Endothelial cell of umbilical vein (primary cell): ENCODE measurements at regions not wholly inside any gene's neighbourhood (a gene's known extent, or its start where the extent isn't known, plus 50 kb on each side); places are given as distances from the start of the nearest gene placed in this dataset.
"Not testable (repeated sequence)": the region's sequence is repeated elsewhere in the genome, so short reads cannot be mapped to it uniquely, and the experiment has no call there.

Experiments used
- BruUV-seq: library from RNA; stranded (reverse); fragments of 400-500 nt; replicated peaks from 2 replicates; lab custom pipeline; 2021; lab: Mats Ljungman, UMichigan
- CTCF ChIA-PET: fragments of 300-600, 350-600 bp; sonication (Branson Sonifier 250); formaldehyde crosslinking; loops from one replicate; lab custom pipeline; 2021; ENCODE audit warnings: antibody characterized with exemption, inconsistent platforms; lab: Charles Lee
- POLR2A ChIA-PET: fragments of 300-600, 350-600 bp; sonication (Branson Sonifier 250); formaldehyde crosslinking; loops from one replicate; lab custom pipeline; 2021; ENCODE audit warnings: antibody characterized with exemption, inconsistent platforms; lab: Charles Lee
- DNase-seq: peaks from one replicate; pipeline ENCODE4 v3.0.0-alpha.2; 2011; ENCODE audit warnings: low read depth, low spot score
- FAIRE-seq: peaks from 2 replicates; lab custom pipeline; 2011; peaks lifted over from hg19 to GRCh38; lab: Jason Lieb, UNC
- H2AFZ ChIP-seq: 2 replicates; pipeline ENCODE4 v1.6.0; 2012; ENCODE audit warnings: low read depth, low read length, control low read depth, inconsistent platforms
- H3K27ac ChIP-seq: 2 replicates; pipeline ENCODE4 v1.5.1; 2011; ENCODE audit warnings: low read depth, mild to moderate bottlenecking, control low read depth, low read length, moderate library complexity; ENCODE audit not compliant: insufficient read depth
- H3K27me3 ChIP-seq, 2 experiments: 2 replicates each; pipeline versions ENCODE4 v1.6.0 to v1.6.1; 2011; ENCODE audit warnings: low read length in 2 of 2, mixed read lengths in 1 of 2; ENCODE audit not compliant: control insufficient read depth in 2 of 2, insufficient read depth in 2 of 2
- H3K36me3 ChIP-seq, 2 experiments: 2 replicates in 1 of 2; 3 replicates in 1 of 2; pipeline ENCODE4 v1.5.1; 2011; ENCODE audit warnings: low read length in 2 of 2, mild to moderate bottlenecking in 1 of 2, moderate library complexity in 1 of 2; ENCODE audit not compliant: control insufficient read depth in 2 of 2, insufficient read depth in 2 of 2; ENCODE audit errors: extremely low read depth in 1 of 2
- H3K4me1 ChIP-seq: 3 replicates; pipeline ENCODE4 v1.5.1; 2011; ENCODE audit warnings: mild to moderate bottlenecking, low read length; ENCODE audit not compliant: control insufficient read depth, insufficient read depth; ENCODE audit errors: extremely low read depth
- H3K4me2 ChIP-seq: 2 replicates; pipeline ENCODE4 v1.6.1; 2011; ENCODE audit warnings: low read length, control low read depth, mixed read lengths; ENCODE audit not compliant: insufficient read depth
- H3K4me3 ChIP-seq, 3 experiments: fragments of 200-600 bp in 1 of 3; sonication (generic), shearing (Covaris generic) in 1 of 3; replicated peaks in 1 of 3; 2 replicates each; pipeline ENCODE4 v1.5.1; 2011 to 2016; ENCODE audit warnings: control low read depth in 3 of 3, low read length in 3 of 3, mild to moderate bottlenecking in 2 of 3, inconsistent platforms in 1 of 3, low read depth in 1 of 3, moderate library complexity in 1 of 3; ENCODE audit not compliant: insufficient read depth in 1 of 3
- H3K79me2 ChIP-seq: 2 replicates; pipeline ENCODE4 v1.6.0; 2012; ENCODE audit warnings: low read length, inconsistent platforms; ENCODE audit not compliant: control insufficient read depth, insufficient read depth
- H3K9ac ChIP-seq: replicated peaks from 2 replicates; pipeline ENCODE3; 2011; ENCODE audit warnings: low read length, control low read depth; ENCODE audit not compliant: insufficient read depth; ENCODE audit errors: extremely low read depth
- H3K9me1 ChIP-seq: replicated peaks from 3 replicates; pipeline ENCODE4 v1.6.0; 2011; ENCODE audit warnings: mild to moderate bottlenecking, low read length; ENCODE audit not compliant: control insufficient read depth, insufficient read depth; ENCODE audit errors: extremely low read depth
- H3K9me3 ChIP-seq: replicated peaks from 2 replicates; pipeline ENCODE4 v1.5.1; 2012; ENCODE audit warnings: low read length, inconsistent platforms; ENCODE audit not compliant: control insufficient read depth, insufficient read depth
- H4K20me1 ChIP-seq: replicated peaks from 2 replicates; pipeline ENCODE3; 2011; ENCODE audit warnings: mild to moderate bottlenecking, low read length; ENCODE audit not compliant: control insufficient read depth, insufficient read depth; ENCODE audit errors: extremely low read depth
- CTCF ChIP-seq, 2 donors: IDR thresholded peaks; 1 replicate in 1 of 2; 2 replicates in 1 of 2; pipeline ENCODE4 v1.5.1; 2011; ENCODE audit warnings: low read length in 2 of 2, mild to moderate bottlenecking in 2 of 2, moderate library complexity in 2 of 2, control low read depth in 1 of 2, inconsistent platforms in 1 of 2, low read depth in 1 of 2; ENCODE audit not compliant: insufficient read depth in 1 of 2; ENCODE audit errors: extremely low read depth in 1 of 2
- EZH2 ChIP-seq: IDR thresholded peaks from 2 replicates; pipeline ENCODE4 v1.6.1; 2012; ENCODE audit warnings: borderline replicate concordance, low read depth, mild to moderate bottlenecking, moderate library complexity, low read length, inconsistent platforms; ENCODE audit not compliant: severe bottlenecking
- FOS ChIP-seq: IDR thresholded peaks from 2 replicates; pipeline ENCODE4 v1.6.1; 2011; ENCODE audit warnings: mild to moderate bottlenecking, low read length, moderate library complexity, borderline replicate concordance; ENCODE audit not compliant: insufficient read depth
- GATA2 ChIP-seq: IDR thresholded peaks from 2 replicates; pipeline ENCODE4 v1.7.0; 2011; ENCODE audit warnings: low read depth, mild to moderate bottlenecking, moderate library complexity, mixed read lengths, low read length; ENCODE audit not compliant: insufficient read length, insufficient read depth
- JUN ChIP-seq: IDR thresholded peaks from 2 replicates; pipeline ENCODE4 v1.6.1; 2011; ENCODE audit warnings: borderline replicate concordance, low read depth; ENCODE audit not compliant: insufficient read length, insufficient read depth
- MYC ChIP-seq: IDR thresholded peaks from one replicate; pipeline ENCODE4 v1.6.1; 2011; ENCODE audit warnings: mild to moderate bottlenecking, low read depth, low read length
- POLR2A ChIP-seq: IDR thresholded peaks from 2 replicates; pipeline ENCODE4 v1.6.1; 2012; ENCODE audit warnings: low read depth, mild to moderate bottlenecking, control low read depth, low read length
- POLR2AphosphoS5 ChIP-seq: IDR thresholded peaks from 2 replicates; pipeline ENCODE4 v1.6.1; 2012; ENCODE audit warnings: low read depth, mild to moderate bottlenecking, control low read depth, low read length, moderate library complexity; ENCODE audit not compliant: insufficient read depth
- dilution Hi-C: fragments of 300-500 bp; cut with MboI; formaldehyde crosslinking; loops from one replicate; pipeline ENCODE4 v1.15.0; 2019; ENCODE audit warnings: low sequenced_read_pairs; ENCODE audit not compliant: extremely low pct_ligation_motif_present
- intact Hi-C: fragments of 100-400 bp; cut with micrococcal nuclease; formaldehyde crosslinking; loops from one replicate; pipeline ENCODE4 v1.10.0; 2022
- TF ChIP-seq, protein P1 (sequence below): IDR thresholded peaks from 2 replicates; pipeline ENCODE4 v1.6.1; 2011; ENCODE audit not compliant: insufficient read depth, insufficient read length

DNA sequence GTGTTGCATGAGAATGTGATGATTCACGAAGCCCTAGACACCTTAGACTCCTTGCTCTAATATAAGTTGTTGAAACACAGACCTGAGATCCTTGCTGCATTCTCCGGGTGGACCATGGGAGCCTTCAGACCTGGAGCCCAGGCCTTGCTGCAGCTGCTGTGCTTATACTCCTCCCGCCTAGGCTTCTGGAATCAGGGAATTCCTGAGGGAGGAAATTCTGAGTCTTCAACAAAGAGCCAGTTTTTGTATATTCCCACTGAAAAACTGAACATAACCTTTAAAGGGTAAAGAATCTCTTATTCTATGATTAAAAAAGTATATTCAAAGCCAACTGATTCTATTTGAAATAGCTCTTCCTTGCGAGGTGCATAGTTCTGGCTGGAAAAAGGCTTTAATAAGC lies 245.1 kb upstream of the ELAVL2 start:
- no TSS peak for BruUV-seq
- Histone ChIP-seq H3K9ac (no peak overlapping the region), H3K36me3 (no peaks in the 10 kb centered on the region), H2AFZ (no peak overlapping the region), H3K9me3 (peaks cover 8% of the 10 kb centered on the region), H3K79me2 (no peaks in the 10 kb centered on the region), H3K4me3 (no peak overlapping the region), H3K9me1 (no peaks in the 10 kb centered on the region), H3K27me3 (no peaks in the 10 kb centered on the region), H3K27ac (no peak overlapping the region), H4K20me1 (no peaks in the 10 kb centered on the region), H3K4me1 (no peaks in the 10 kb centered on the region), H3K4me2 (no peak overlapping the region)
- ChIA-PET CTCF (no interaction called here), POLR2A (no interaction called here)
- intact Hi-C loops (no loop called here), dilution Hi-C loops (no loop called here)
- FAIRE-seq (no peak), DNase-seq (no peak)
- TF ChIP-seq POLR2A (no peak), GATA2 (no peak), EZH2 (no peak), JUN (no peak), FOS (no peak), MYC (no peak), POLR2AphosphoS5 (no peak), CTCF (IDR thresholded peaks at IDR 0.05; ENCODE audit: extremely low read depth in 1 of 2, insufficient read depth in 1 of 2, low read depth in 1 of 2, low read length in 2 of 2) (no peak)
- TF ChIP-seq, protein P1, sequence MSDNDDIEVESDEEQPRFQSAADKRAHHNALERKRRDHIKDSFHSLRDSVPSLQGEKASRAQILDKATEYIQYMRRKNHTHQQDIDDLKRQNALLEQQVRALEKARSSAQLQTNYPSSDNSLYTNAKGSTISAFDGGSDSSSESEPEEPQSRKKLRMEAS, result no peak

GRCh38 chr9:24067107-24067506 lies 241.1 kb upstream of the ELAVL2 start:
- H3K79me2 ChIP-seq, H3K9me1 ChIP-seq, H3K36me3 ChIP-seq, intact Hi-C loops, dilution Hi-C loops, H3K27ac ChIP-seq, POLR2A ChIA-PET, H3K27me3 ChIP-seq, H2AFZ ChIP-seq, H3K9ac ChIP-seq, FAIRE-seq, CTCF ChIA-PET, DNase-seq, H3K4me3 ChIP-seq, H3K9me3 ChIP-seq, H4K20me1 ChIP-seq, H3K4me2 ChIP-seq, H3K4me1 ChIP-seq, BruUV-seq: not testable (repeated sequence)
